Cardiac muscle cell (in vitro differentiated cells and primary cell): ENCODE measurements at regions not wholly inside any gene's neighbourhood (a gene's known extent, or its start where the extent isn't known, plus 50 kb on each side); places are given as distances from the start of the nearest gene placed in this dataset.

Experiments used
- DNase-seq, 2 donors: peaks; one replicate each; pipeline versions ENCODE4 v3.0.0 to v3.0.0-alpha.2; 2010 to 2017; ENCODE audit warnings: low read depth in 1 of 2, low spot score in 1 of 2
- H3K27ac ChIP-seq: fragments of 200-600 bp; sonication (generic); 2 replicates; pipeline ENCODE4 v1.5.1; 2016
- H3K27me3 ChIP-seq: fragments of 200-600 bp; sonication (generic); 2 replicates; pipeline ENCODE4 v1.6.0; 2016; ENCODE audit warnings: control low read depth
- H3K36me3 ChIP-seq: fragments of 200-600 bp; sonication (generic); 2 replicates; pipeline ENCODE4 v1.5.1; 2016; ENCODE audit warnings: control low read depth
- H3K4me1 ChIP-seq: fragments of 200-600 bp; sonication (generic); 2 replicates; pipeline ENCODE4 v1.8.1; 2017; ENCODE audit warnings: low read depth, mild to moderate bottlenecking, mixed run types
- H3K4me3 ChIP-seq: fragments of 200-600 bp; sonication (generic); 2 replicates; pipeline ENCODE4 v1.5.1; 2016; ENCODE audit warnings: mild to moderate bottlenecking
- H3K9me3 ChIP-seq: fragments of 200-600 bp; sonication (generic); 2 replicates; pipeline ENCODE4 v1.5.1; 2017; ENCODE audit warnings: low read depth, mild to moderate bottlenecking, control low read depth
- TF ChIP-seq, protein P1 (sequence below): IDR thresholded peaks from 2 replicates; pipeline ENCODE4 v1.5.1; 2012; ENCODE audit warnings: low read depth, mild to moderate bottlenecking, low read length

GRCh38 chr10:42955493-42955889 is 121.4 kb upstream of the RET start:
- H3K27me3 ChIP-seq: no peaks in the 10 kb centered on the region
- TF ChIP-seq, protein P1, sequence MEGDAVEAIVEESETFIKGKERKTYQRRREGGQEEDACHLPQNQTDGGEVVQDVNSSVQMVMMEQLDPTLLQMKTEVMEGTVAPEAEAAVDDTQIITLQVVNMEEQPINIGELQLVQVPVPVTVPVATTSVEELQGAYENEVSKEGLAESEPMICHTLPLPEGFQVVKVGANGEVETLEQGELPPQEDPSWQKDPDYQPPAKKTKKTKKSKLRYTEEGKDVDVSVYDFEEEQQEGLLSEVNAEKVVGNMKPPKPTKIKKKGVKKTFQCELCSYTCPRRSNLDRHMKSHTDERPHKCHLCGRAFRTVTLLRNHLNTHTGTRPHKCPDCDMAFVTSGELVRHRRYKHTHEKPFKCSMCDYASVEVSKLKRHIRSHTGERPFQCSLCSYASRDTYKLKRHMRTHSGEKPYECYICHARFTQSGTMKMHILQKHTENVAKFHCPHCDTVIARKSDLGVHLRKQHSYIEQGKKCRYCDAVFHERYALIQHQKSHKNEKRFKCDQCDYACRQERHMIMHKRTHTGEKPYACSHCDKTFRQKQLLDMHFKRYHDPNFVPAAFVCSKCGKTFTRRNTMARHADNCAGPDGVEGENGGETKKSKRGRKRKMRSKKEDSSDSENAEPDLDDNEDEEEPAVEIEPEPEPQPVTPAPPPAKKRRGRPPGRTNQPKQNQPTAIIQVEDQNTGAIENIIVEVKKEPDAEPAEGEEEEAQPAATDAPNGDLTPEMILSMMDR: no peak
- H3K9me3 ChIP-seq: no peaks in the 10 kb centered on the region
- H3K27ac ChIP-seq: no peak overlapping the region
- no peaks in the 10 kb centered on the region for H3K36me3 ChIP-seq
- H3K4me1 ChIP-seq: no peaks in the 10 kb centered on the region
- no peak overlapping the region for H3K4me3 ChIP-seq
- DNase-seq: no peak

GRCh38 chr10:42956045-42956444 is 120.8 kb upstream of the RET start:
- Histone ChIP-seq H3K9me3 (no peaks in the 10 kb centered on the region), H3K36me3 (no peaks in the 10 kb centered on the region), H3K4me3 (no peak overlapping the region), H3K27ac (no peak overlapping the region), H3K4me1 (no peaks in the 10 kb centered on the region), H3K27me3 (no peaks in the 10 kb centered on the region)
- TF ChIP-seq, protein P1: no peak
- DNase-seq: no peak

DNA sequence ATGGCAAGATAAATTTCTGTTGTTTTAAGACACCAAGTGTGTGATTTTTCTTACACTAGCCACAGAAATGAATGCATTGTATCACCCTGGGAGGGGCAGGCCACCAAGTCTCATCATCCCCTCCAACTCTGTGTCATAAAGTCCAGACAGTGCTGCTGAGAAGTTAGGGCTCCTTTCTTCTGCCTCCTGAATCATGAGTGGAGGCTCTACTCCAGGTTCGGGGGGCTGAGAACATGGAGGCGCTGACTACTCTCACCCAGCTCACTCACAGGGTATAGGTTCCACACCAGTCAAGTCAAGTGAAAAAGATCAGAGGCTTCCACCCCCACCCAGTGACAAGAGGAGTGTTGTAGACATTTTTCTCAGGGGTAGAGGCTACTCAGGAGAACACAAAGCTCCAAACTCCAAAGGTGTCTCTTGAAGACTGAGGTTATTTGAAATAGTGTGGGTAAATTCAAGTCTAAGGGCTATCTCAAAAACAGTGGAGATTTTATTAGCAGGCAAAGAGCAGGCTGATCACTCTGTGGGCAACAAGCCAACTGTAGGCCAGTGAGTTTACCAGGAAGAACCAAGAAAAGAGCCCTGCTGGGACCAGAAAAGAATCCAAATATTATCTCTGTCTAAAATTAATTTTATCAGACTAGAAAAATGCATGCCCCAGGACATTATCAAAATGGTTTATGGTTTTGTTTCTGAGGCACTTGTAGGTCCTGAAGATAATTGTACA is 118.6 kb upstream of the RET start:
- Histone ChIP-seq H3K36me3 (no peaks in the 10 kb centered on the region), H3K4me1 (no peaks in the 10 kb centered on the region), H3K9me3 (no peaks in the 10 kb centered on the region), H3K27ac (no peak overlapping the region), H3K4me3 (no peak overlapping the region), H3K27me3 (no peaks in the 10 kb centered on the region)
- TF ChIP-seq, protein P1: no peak
- no peak for DNase-seq

DNA sequence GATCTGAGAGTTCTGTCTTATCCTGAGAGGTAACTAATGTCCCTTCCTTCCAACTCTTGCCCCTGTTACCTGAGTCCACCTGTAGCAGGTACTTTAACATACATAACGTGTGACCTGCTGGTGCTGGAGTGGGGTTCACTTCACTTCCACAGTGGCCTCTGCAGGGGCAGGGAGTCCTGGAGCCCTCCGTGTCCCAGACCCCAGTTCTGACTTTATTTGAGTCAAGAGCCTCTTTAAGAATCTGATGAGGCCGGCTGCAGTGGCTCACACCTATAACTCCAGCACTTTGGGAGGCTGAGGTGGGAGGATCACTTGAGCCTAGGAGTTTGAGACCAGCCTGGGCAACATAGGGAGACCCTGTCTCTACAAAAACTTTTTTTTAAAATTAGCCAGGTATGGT is 117.0 kb upstream of the RET start:
- H3K4me1 ChIP-seq: no peaks in the 10 kb centered on the region
- DNase-seq: no peak
- H3K27ac ChIP-seq: no peak overlapping the region
- TF ChIP-seq, protein P1: no peak
- no peak overlapping the region for H3K4me3 ChIP-seq
- H3K36me3 ChIP-seq: no peaks in the 10 kb centered on the region
- no peaks in the 10 kb centered on the region for H3K9me3 ChIP-seq
- no peaks in the 10 kb centered on the region for H3K27me3 ChIP-seq

DNA sequence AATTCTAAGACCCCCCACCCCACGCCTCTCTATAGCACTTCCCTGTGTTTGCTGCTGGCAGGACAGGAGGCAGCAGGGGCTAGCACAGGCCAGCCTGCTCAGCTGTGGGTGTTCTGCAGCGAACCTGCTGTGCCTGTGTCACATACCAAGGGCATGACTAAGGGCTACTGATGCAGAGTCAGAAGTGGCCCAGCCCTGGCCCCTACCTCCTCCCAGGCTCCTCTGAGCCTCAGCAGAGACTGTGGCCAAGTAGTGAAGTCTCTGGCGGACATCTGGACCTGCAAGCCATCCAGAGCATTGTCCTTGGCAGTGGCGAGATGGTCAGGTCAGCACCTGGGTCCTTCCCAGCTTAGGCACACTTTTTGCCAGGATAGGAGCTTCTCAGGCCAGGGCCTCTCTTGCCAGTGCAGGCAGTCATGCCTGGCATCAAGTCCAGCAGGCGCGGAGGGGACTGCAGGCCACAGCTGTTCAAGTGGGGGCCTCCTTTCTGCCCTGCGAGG is 116.3 kb upstream of the RET start:
- Histone ChIP-seq H3K27ac (no peak overlapping the region), H3K36me3 (no peaks in the 10 kb centered on the region), H3K9me3 (no peaks in the 10 kb centered on the region), H3K4me3 (no peak overlapping the region), H3K4me1 (no peaks in the 10 kb centered on the region), H3K27me3 (no peaks in the 10 kb centered on the region)
- no peak for DNase-seq
- TF ChIP-seq, protein P1: no peak
